HG03571 (cell line): ENCODE measurements at regions not wholly inside any gene's neighbourhood (a gene's known extent, or its start where the extent isn't known, plus 50 kb on each side); places are given as distances from the start of the nearest gene placed in this dataset.
"Not testable (repeated sequence)": the region's sequence is repeated elsewhere in the genome, so short reads cannot be mapped to it uniquely, and the experiment has no call there.

Experiments
- ATAC-seq: cut with Tn5 transposase; IDR thresholded peaks from one replicate; pipeline ENCODE4 v1.9.1; 2021; ENCODE audit not compliant: unreplicated experiment

DNA sequence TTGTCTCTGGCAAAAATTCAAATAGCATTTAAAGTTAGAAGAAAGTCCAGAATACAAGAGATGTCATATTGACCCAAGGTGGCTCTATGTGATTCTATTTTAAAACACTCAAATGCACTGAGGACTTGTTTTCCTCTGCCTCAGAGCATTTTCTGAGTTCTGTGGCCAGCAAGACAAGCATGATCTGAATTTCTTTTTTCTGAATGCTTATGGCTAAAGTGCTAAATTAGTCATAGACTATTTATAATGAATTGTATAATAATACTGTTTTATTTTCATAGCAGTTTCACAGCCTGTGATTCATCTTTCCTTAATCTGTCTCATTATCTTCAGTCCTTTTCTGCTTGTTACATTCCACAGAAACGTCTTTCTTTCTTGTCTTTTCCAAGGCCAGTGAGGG is 63.9 kb upstream of the SEC22B start:
- ATAC-seq: not testable (repeated sequence)

DNA sequence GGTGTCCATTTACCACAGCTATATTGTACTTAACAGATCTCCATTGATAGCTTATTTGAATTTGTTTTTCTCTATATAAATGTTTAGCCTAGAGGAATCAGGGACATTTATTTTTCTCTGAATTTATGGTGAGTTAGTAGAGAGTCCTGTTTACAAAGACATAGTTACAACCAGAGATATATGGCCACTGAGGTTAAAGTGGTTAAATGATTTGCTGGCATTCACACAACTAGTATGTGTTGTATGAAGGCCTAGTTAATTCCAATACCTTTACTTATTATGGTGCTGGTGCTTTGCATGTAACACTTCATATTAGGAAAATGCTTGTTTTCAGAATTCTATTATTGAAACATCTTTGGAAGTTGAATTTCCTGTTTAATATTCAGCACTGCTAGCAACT is 63.0 kb upstream of the SEC22B start:
- not testable (repeated sequence) for ATAC-seq

DNA sequence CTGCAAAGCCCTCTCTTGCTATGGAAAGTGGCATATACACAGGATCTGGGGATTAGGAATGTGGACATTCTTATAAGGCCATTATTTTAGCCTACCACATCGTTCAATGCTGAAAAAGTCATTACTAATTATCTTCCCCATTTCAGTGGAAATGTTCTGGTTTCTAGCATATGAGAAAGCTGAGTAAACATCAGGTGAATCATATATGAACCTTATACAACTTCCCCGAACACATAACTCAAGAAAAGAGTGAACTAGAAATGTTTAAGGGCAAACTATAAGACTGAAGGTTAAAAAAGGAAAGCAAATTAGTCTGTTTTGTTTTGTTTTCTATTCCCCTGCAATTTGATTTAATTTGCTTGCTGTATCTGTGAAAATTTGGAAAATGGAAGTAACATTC is 62.5 kb upstream of the SEC22B start:
- not testable (repeated sequence) for ATAC-seq

DNA sequence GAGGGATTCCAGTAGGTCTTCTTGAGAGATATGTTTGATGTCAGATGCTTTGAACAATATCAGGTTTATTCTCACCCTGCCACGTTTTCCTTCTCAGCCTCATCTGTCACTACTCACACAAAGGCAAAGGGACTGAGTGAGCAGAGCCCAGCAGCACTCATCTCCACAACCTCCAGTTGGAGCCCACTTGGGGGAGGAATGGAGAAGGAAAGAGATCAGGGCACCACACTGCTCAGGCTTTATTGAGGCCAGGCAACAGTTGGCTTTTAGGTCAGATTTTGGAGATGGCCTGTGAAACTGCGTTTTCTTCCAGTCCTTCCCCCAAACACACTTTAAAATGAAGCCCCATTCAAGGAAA is 57.3 kb upstream of the SEC22B start:
- not testable (repeated sequence) for ATAC-seq

DNA sequence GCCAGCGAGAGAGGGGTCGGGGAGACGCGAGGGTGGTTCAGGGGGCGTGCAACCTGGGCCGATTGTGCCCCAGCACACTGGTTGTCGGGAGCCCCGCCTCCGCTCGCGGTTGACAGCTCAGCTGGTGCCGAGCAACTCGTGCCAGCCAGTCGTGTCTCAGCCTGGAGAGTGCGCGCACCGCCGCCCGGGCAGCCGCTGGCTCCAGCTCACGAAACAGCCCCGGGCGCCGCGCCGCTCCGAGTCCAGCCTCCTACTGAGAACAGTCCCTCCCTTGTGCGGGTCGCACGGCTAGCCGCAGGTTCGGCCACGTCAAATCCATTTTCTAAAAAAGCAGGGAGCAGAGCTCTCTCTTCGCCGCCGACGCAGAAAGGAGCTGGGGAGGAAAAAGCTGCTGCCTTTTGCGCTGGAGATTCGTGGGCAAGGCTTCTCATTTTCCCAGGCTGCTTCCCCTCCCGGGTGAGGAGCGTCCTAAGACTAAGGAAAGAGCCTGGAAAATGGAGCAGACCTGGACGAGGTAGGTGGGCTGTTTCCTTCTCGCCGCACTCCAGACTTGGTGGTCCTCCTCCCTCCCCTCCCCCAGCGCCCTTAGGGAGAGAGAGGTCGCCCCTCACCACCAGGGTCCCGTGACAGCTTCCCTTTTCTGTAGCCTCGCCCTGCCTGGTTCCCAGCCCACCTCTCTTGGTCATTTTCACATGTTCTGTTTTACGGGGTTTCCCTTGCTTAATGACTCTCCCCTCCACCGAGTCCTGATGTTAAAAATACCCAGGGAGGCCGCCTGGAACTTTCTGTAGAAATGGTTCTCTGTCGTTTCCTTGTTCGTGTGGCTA is 56.7 kb upstream of the SEC22B start:
- not testable (repeated sequence) for ATAC-seq

DNA sequence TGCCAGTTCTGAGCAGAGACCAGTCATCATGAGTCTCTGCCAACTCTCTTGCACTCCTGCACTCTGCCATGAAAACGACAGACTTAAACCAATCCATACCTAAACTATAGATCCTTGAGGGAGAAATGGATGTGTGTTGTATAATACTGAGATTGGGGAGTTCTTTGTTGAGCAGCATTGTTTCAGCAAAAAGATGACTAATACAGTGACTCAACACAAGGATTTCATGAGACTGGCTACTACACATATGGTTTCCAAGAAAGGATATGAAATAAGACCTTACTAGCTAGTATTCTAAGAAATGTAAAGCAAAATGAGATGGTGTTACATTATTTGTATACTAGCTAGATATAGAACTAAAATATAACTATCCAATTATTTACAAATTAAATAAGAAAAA is 53.5 kb upstream of the SEC22B start:
- not testable (repeated sequence) for ATAC-seq
